HEK293 (cell line): ENCODE measurements at regions not wholly inside any gene's neighbourhood (a gene's known extent, or its start where the extent isn't known, plus 50 kb on each side); places are given as distances from the start of the nearest gene placed in this dataset.

Experiments used
- ZNF324 ChIP-seq: fragments of 450-650 bp; formaldehyde crosslinking; IDR thresholded peaks from 2 replicates; pipeline ENCODE4 v1.5.1; 2016; ENCODE audit warnings: missing biosample characterization, missing genetic modification characterization
- ZNF426 ChIP-seq: fragments of 450-650 bp; formaldehyde crosslinking; IDR thresholded peaks from 2 replicates; pipeline ENCODE4 v1.5.1; 2017; ENCODE audit warnings: missing biosample characterization, missing genetic modification characterization, mild to moderate bottlenecking, inconsistent platforms, moderate library complexity

DNA sequence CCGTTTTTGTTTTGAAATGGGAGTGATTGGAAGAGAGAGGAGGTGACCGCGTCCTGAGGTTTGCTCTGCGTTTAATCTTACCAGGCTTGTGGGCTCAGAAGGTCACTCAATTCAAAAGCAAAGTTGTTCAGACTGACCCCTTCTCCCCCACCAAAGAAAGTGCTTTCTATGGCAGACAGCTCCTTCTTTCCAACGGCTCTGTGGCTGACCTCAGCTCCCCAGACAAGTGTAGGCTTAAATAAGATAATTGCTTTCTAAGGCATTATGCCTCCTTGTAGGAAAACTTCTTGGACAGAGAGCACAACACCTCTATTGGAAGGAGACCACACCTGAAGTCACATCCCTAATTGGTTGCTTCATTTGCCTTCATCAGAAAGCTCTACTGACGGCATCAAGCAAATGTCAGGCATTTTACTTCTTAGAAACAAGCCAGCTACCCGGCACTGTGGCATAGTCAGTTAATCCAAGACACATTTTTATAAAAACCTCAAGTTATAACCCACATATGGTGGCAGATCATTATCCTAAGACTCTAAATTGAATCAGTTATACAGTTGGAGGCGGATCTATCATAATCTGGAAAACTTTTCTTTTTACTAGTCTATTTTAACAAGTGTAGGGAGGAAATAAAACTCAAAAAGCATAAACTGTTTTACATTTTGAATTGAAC, 94.9 kb downstream of the TMEM174 start:
- TF ChIP-seq ZNF426 (no peak), ZNF324 (tag by site-specific recombination) (no peak)
